GM10248 (cell line): ENCODE measurements at regions not wholly inside any gene's neighbourhood (a gene's known extent, or its start where the extent isn't known, plus 50 kb on each side); places are given as distances from the start of the nearest gene placed in this dataset.
"Not testable (repeated sequence)": the region's sequence is repeated elsewhere in the genome, so short reads cannot be mapped to it uniquely, and the experiment has no call there.

Source experiments
- CTCF ChIA-PET: fragments of 300-600 bp; sonication (Branson Sonifier 250); formaldehyde crosslinking; extraction: SDS; loops from one replicate; lab custom pipeline; 2021; ENCODE audit warnings: antibody characterized with exemption; lab: Yijun Ruan, JAX
- POLR2A ChIA-PET: fragments of 350-650 bp; sonication (Branson Sonifier 250); formaldehyde crosslinking; extraction: SDS; loops from one replicate; lab custom pipeline; 2020; ENCODE audit warnings: antibody characterized with exemption; lab: Yijun Ruan, JAX
- DNase-seq: peaks from one replicate; pipeline ENCODE4 v3.0.0; 2012; ENCODE audit errors: extremely low spot score
- CTCF ChIP-seq: IDR thresholded peaks from 2 replicates; pipeline ENCODE4 v1.5.1; 2012; ENCODE audit warnings: mild to moderate bottlenecking, low read depth; ENCODE audit errors: extremely low read depth, missing control alignments, control extremely low read depth

GRCh38 chr4:77344784-77345183, 187.8 kb downstream of the CCNG2 start:
- ChIA-PET CTCF (interaction anchor here (0.7 to 3.4 kb wide), 8 partner anchors 8 to 256 kb away, joined by 3 to 21 read pairs (median 4); no protein-coding TSS in a partner anchor), POLR2A (no interaction called here)
- no peak for DNase-seq
- TF ChIP-seq CTCF: no peak

GRCh38 chr4:77347351-77347966, 190.5 kb downstream of the CCNG2 start:
- TF ChIP-seq CTCF: no peak
- POLR2A ChIA-PET: no interaction called here
- CTCF ChIA-PET: interaction anchor here (3.4 kb wide), 1 partner anchor 11 kb away, joined by 21 read pairs; no protein-coding TSS in a partner anchor

GRCh38 chr4:77348815-77349214, 191.8 kb downstream of the CCNG2 start:
- DNase-seq: no peak
- TF ChIP-seq CTCF: no peak
- CTCF ChIA-PET: interaction anchor here (0.9 to 2.6 kb wide), 2 partner anchors 10 to 108 kb away, joined by 3 to 13 read pairs; no protein-coding TSS in a partner anchor
- POLR2A ChIA-PET: no interaction called here

More at GRCh38 chr4:77347351-77347966, 190.5 kb downstream of the CCNG2 start:
- DNase-seq: no peak

- CTCF ChIA-PET: interaction anchor here (0.9 to 2.6 kb wide), 2 partner anchors 9 to 109 kb away, joined by 3 to 13 read pairs; no protein-coding TSS in a partner anchor
- no peak for TF ChIP-seq CTCF
- POLR2A ChIA-PET: no interaction called here
- no peak for DNase-seq
Measured at GRCh38 chr4:77349364-77349763, 192.4 kb downstream of the CCNG2 start.

GRCh38 chr4:77349796-77350195, 192.8 kb downstream of the CCNG2 start:
- ChIA-PET CTCF (interaction anchor here (1.2 to 5.7 kb wide), 3 partner anchors 9 to 107 kb away, joined by 4 to 60 read pairs (median 13); no protein-coding TSS in a partner anchor), POLR2A (no interaction called here)
- DNase-seq: no peak
- no peak for TF ChIP-seq CTCF

GRCh38 chr4:77352192-77352591, 195.2 kb downstream of the CCNG2 start:
- TF ChIP-seq CTCF: no peak
- ChIA-PET CTCF (interaction anchor here (0.9 to 5.7 kb wide), 13 partner anchors 8 to 248 kb away, joined by 3 to 60 read pairs (median 4); no protein-coding TSS in a partner anchor), POLR2A (no interaction called here)
- DNase-seq: no peak

- POLR2A ChIA-PET, DNase-seq: not testable (repeated sequence)
- CTCF ChIA-PET: interaction anchor here (0.8 to 5.7 kb wide), 9 partner anchors 9 to 266 kb away, joined by 3 to 60 read pairs (median 7); no protein-coding TSS in a partner anchor
Measured at GRCh38 chr4:77353724-77354315, 196.8 kb downstream of the CCNG2 start.
